HepG2 (cell line): ENCODE measurements at regions not wholly inside any gene's neighbourhood (a gene's known extent, or its start where the extent isn't known, plus 50 kb on each side); places are given as distances from the start of the nearest gene placed in this dataset.

Source experiments
- ATAC-seq: fragments of 200-7000 bp; cut with Tn5 transposase; 3 replicates; pipeline ENCODE4 v1.9.1; 2020; ENCODE audit warnings: mild to moderate bottlenecking, moderate library complexity
- BruUV-seq: library from RNA; stranded (reverse); fragments of 400-500 nt; replicated peaks from 2 replicates; lab custom pipeline; 2021; lab: Mats Ljungman, UMichigan
- CTCF ChIA-PET: fragments of 300-600 bp; formaldehyde crosslinking; extraction: SDS; loops from one replicate; lab custom pipeline; 2021; ENCODE audit warnings: low total read pairs, inconsistent platforms, low intra/inter-chr PET ratio; lab: Yijun Ruan, JAX
- POLR2A ChIA-PET: fragments of 350-600 bp; sonication (Branson Sonifier 250); formaldehyde crosslinking; loops from one replicate; lab custom pipeline; 2020; ENCODE audit warnings: antibody characterized with exemption, inconsistent platforms; lab: Yijun Ruan, JAX
- DNase-seq: peaks from one replicate; pipeline ENCODE4 v3.0.0-alpha.2; 2015; ENCODE audit warnings: low spot score
- FAIRE-seq: peaks from 3 replicates; lab custom pipeline; 2011; peaks lifted over from hg19 to GRCh38; lab: Jason Lieb, UNC
- H2AFZ ChIP-seq: one replicate; pipeline ENCODE4 v1.6.1; 2011; ENCODE audit warnings: low read length, inconsistent platforms
- H3K27ac ChIP-seq: fragments of 300-600 bp; 3 replicates; pipeline ENCODE4 v1.8.0; 2011; ENCODE audit warnings: mixed run types, mild to moderate bottlenecking, mixed read lengths, low read length, inconsistent platforms; ENCODE audit not compliant: insufficient read depth; ENCODE audit errors: extremely low read length
- H3K27me3 ChIP-seq, 2 experiments: fragments of 200-600 bp in 1 of 2; 2 replicates in 1 of 2; 3 replicates in 1 of 2; pipeline versions ENCODE4 v1.6.0 to v1.8.0; 2011; ENCODE audit warnings: low read length in 2 of 2, mild to moderate bottlenecking in 2 of 2, moderate library complexity in 2 of 2, inconsistent platforms in 1 of 2; ENCODE audit not compliant: insufficient read depth in 2 of 2, control insufficient read depth in 1 of 2
- H3K36me3 ChIP-seq, 2 experiments: fragments of 200-600 bp in 1 of 2; replicated peaks in 1 of 2; 2 replicates in 1 of 2; 3 replicates in 1 of 2; pipeline versions ENCODE4 v1.5.1 to v1.8.0; 2011; ENCODE audit warnings: low read length in 2 of 2, inconsistent platforms in 1 of 2; ENCODE audit not compliant: insufficient read depth in 2 of 2, control insufficient read depth in 1 of 2
- H3K4me1 ChIP-seq: 2 replicates; pipeline ENCODE4 v1.5.1; 2012; ENCODE audit warnings: low read length, inconsistent platforms; ENCODE audit not compliant: insufficient read depth
- H3K4me2 ChIP-seq: 2 replicates; pipeline ENCODE4 v1.6.0; 2011; ENCODE audit warnings: low read depth, low read length, inconsistent platforms
- H3K4me3 ChIP-seq, 3 experiments: fragments of 200-600 bp in 1 of 3; sonication (generic), shearing (Covaris generic) in 1 of 3; replicated peaks in 1 of 3; 2 replicates each; pipeline ENCODE4 v1.5.1; 2011 to 2016; ENCODE audit warnings: low read length in 3 of 3, inconsistent platforms in 2 of 3, low read depth in 2 of 3, mild to moderate bottlenecking in 2 of 3, control low read depth in 1 of 3, mixed read lengths in 1 of 3; ENCODE audit not compliant: insufficient read depth in 1 of 3
- H3K79me2 ChIP-seq: one replicate; pipeline ENCODE4 v1.6.1; 2011; ENCODE audit warnings: low read length, inconsistent platforms; ENCODE audit not compliant: insufficient read depth
- H3K9ac ChIP-seq: 2 replicates; pipeline ENCODE4 v1.6.0; 2011; ENCODE audit warnings: mild to moderate bottlenecking, low read depth, low read length, inconsistent platforms; ENCODE audit not compliant: insufficient read depth
- H3K9me3 ChIP-seq: 2 replicates; pipeline ENCODE4 v1.5.1; 2012; ENCODE audit warnings: mild to moderate bottlenecking, low read length
- H4K20me1 ChIP-seq: 2 replicates; pipeline ENCODE4 v1.6.0; 2011; ENCODE audit warnings: inconsistent platforms, mild to moderate bottlenecking, low read length, moderate library complexity; ENCODE audit not compliant: insufficient read depth
- AGO1 ChIP-seq: fragments of 200-400 bp; formaldehyde crosslinking; IDR thresholded peaks from 2 replicates; pipeline ENCODE4 v1.6.1; 2017; ENCODE audit warnings: mild to moderate bottlenecking, low read depth, low read length, moderate library complexity; ENCODE audit not compliant: poor library complexity, severe bottlenecking
- ERF ChIP-seq: IDR thresholded peaks from 2 replicates; pipeline ENCODE4 v1.6.1; 2018; ENCODE audit warnings: missing biosample characterization, missing genetic modification reagents
- HIC2 ChIP-seq: sonication (generic); formaldehyde crosslinking; IDR thresholded peaks from 2 replicates; pipeline ENCODE4 v1.9.0; 2022; ENCODE audit warnings: low read depth, missing genetic modification reagents
- HMG20B ChIP-seq: conservative IDR thresholded peaks from 2 replicates; pipeline ENCODE4 v1.6.1; 2016; ENCODE audit warnings: missing genetic modification reagents, missing compliant biosample characterization
- HNRNPK ChIP-seq: fragments of 200-400 bp; formaldehyde crosslinking; IDR thresholded peaks from 2 replicates; pipeline ENCODE4 v1.6.1; 2018; ENCODE audit warnings: low read length, low read depth, moderate library complexity, mild to moderate bottlenecking; ENCODE audit not compliant: poor library complexity, severe bottlenecking
- HOXD1 ChIP-seq: sonication (generic); formaldehyde crosslinking; IDR thresholded peaks from 2 replicates; pipeline ENCODE4 v1.5.0; 2020; ENCODE audit warnings: missing genetic modification reagents
- RNF2 ChIP-seq: fragments of 450-650 bp; conservative IDR thresholded peaks from 2 replicates; pipeline ENCODE4 v1.6.1; 2016; ENCODE audit warnings: low read depth
- SAFB2 ChIP-seq: sonication (generic); formaldehyde crosslinking; IDR thresholded peaks from 2 replicates; pipeline ENCODE4 v1.5.1; 2020; ENCODE audit warnings: missing genetic modification reagents, low read depth, mild to moderate bottlenecking, borderline replicate concordance
- SATB2 ChIP-seq: sonication (generic); formaldehyde crosslinking; IDR thresholded peaks from 2 replicates; pipeline ENCODE4 v1.5.0; 2020; ENCODE audit warnings: missing genetic modification reagents
- SKI ChIP-seq: fragments of 450-650 bp; IDR thresholded peaks from one replicate; pipeline ENCODE4 v1.6.1; 2018; ENCODE audit warnings: mild to moderate bottlenecking; ENCODE audit not compliant: partially characterized antibody
- ZBTB33 ChIP-seq: sonication (generic); formaldehyde crosslinking; IDR thresholded peaks from 2 replicates; pipeline ENCODE4 v1.4.0; 2020; ENCODE audit warnings: missing genetic modification reagents
- ZNF468 ChIP-seq: sonication (generic); formaldehyde crosslinking; IDR thresholded peaks from 2 replicates; pipeline ENCODE4 v1.8.0; 2022; ENCODE audit warnings: mild to moderate bottlenecking, moderate library complexity, missing genetic modification reagents
- ZNF557 ChIP-seq: sonication (generic); formaldehyde crosslinking; IDR thresholded peaks from 2 replicates; pipeline ENCODE4 v1.4.0; 2020; ENCODE audit warnings: missing genetic modification reagents
- in situ Hi-C: cut with HindIII; loops from 2 replicates; pipeline ENCODE4 v1.10.0; 2017; ENCODE audit warnings: low pct_unique_long_range_greater_than_20kb; ENCODE audit not compliant: extremely low pct_ligation_motif_present
- intact Hi-C: fragments of 100-400 bp; cut with micrococcal nuclease; formaldehyde crosslinking; loops from one replicate; pipeline ENCODE4 v1.10.0; 2022; ENCODE audit not compliant: unreplicated experiment
- TF ChIP-seq, protein P1 (sequence below): sonication (generic); formaldehyde crosslinking; IDR thresholded peaks from 2 replicates; pipeline ENCODE4 v1.5.0; 2020; ENCODE audit warnings: missing genetic modification reagents
- TF ChIP-seq, protein P2 (sequence below): IDR thresholded peaks from 2 replicates; pipeline ENCODE4 v1.6.1; 2016; ENCODE audit warnings: low read depth, missing genetic modification reagents, missing compliant biosample characterization
- TF ChIP-seq, protein P3 (sequence below): sonication (generic); formaldehyde crosslinking; IDR thresholded peaks from 2 replicates; pipeline ENCODE4 v1.4.0; 2020; ENCODE audit warnings: mild to moderate bottlenecking, missing genetic modification reagents

DNA sequence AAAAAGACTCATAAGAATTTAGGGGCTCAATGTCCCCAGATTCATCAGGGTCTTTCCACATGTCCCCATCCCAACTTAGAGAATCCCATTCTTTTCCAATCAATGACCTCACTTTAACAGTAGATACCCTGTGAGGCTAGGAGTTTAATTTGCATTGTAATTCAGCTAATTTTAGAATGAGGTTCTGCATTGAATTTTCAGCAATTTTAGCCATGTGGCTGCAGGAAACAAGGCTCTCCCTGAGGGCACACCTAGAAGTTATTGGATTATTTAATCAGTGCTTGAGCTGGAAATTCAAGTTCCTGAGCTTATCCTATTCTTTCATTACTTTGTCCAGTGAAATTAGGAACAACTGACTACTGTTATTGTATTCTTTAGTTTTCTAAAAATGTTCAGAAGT lies 433.8 kb downstream of the ADAMTS20 start:
- H3K4me1 ChIP-seq = no peaks in the 10 kb centered on the region
- no peak for FAIRE-seq
- ATAC-seq = no peak
- in situ Hi-C loops = no loop called here
- H3K27me3 ChIP-seq = no peaks in the 10 kb centered on the region
- TF ChIP-seq SKI (no peak), SATB2 (CRISPR knock-in tag) (no peak), HMG20B (CRISPR knock-in tag) (no peak), ZBTB33 (CRISPR knock-in tag) (no peak), HOXD1 (no peak), ERF (no peak), AGO1 (no peak), SAFB2 (CRISPR knock-in tag) (no peak), HNRNPK (no peak), HIC2 (CRISPR knock-in tag) (no peak), RNF2 (no peak), ZNF468 (CRISPR knock-in tag) (no peak), ZNF557 (CRISPR knock-in tag) (no peak)
- TF ChIP-seq, protein P1, sequence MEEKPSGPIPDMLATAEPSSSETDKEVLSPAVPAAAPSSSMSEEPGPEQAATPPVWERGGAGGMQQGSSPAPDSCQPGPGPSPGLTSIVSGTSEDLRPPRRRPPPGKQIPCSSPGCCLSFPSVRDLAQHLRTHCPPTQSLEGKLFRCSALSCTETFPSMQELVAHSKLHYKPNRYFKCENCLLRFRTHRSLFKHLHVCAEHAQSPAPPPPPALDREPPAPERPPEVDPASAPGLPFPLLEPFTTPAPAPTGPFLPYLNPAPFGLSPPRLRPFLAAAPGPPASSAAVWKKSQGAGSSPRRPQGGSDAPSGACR = no peak
- TF ChIP-seq, protein P2, sequence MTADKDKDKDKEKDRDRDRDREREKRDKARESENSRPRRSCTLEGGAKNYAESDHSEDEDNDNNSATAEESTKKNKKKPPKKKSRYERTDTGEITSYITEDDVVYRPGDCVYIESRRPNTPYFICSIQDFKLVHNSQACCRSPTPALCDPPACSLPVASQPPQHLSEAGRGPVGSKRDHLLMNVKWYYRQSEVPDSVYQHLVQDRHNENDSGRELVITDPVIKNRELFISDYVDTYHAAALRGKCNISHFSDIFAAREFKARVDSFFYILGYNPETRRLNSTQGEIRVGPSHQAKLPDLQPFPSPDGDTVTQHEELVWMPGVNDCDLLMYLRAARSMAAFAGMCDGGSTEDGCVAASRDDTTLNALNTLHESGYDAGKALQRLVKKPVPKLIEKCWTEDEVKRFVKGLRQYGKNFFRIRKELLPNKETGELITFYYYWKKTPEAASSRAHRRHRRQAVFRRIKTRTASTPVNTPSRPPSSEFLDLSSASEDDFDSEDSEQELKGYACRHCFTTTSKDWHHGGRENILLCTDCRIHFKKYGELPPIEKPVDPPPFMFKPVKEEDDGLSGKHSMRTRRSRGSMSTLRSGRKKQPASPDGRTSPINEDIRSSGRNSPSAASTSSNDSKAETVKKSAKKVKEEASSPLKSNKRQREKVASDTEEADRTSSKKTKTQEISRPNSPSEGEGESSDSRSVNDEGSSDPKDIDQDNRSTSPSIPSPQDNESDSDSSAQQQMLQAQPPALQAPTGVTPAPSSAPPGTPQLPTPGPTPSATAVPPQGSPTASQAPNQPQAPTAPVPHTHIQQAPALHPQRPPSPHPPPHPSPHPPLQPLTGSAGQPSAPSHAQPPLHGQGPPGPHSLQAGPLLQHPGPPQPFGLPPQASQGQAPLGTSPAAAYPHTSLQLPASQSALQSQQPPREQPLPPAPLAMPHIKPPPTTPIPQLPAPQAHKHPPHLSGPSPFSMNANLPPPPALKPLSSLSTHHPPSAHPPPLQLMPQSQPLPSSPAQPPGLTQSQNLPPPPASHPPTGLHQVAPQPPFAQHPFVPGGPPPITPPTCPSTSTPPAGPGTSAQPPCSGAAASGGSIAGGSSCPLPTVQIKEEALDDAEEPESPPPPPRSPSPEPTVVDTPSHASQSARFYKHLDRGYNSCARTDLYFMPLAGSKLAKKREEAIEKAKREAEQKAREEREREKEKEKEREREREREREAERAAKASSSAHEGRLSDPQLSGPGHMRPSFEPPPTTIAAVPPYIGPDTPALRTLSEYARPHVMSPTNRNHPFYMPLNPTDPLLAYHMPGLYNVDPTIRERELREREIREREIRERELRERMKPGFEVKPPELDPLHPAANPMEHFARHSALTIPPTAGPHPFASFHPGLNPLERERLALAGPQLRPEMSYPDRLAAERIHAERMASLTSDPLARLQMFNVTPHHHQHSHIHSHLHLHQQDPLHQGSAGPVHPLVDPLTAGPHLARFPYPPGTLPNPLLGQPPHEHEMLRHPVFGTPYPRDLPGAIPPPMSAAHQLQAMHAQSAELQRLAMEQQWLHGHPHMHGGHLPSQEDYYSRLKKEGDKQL = no peak
- TF ChIP-seq, protein P3, sequence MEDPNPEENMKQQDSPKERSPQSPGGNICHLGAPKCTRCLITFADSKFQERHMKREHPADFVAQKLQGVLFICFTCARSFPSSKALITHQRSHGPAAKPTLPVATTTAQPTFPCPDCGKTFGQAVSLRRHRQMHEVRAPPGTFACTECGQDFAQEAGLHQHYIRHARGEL (CRISPR knock-in tag) = no peak
- no peak overlapping the region for H3K9ac ChIP-seq
- no peak overlapping the region for H3K4me3 ChIP-seq
- no TSS peak for BruUV-seq
- DNase-seq = no peak
- no peak overlapping the region for H2AFZ ChIP-seq
- H3K79me2 ChIP-seq = no peaks in the 10 kb centered on the region
- H3K9me3 ChIP-seq = no peaks in the 10 kb centered on the region
- no peaks in the 10 kb centered on the region for H4K20me1 ChIP-seq
- intact Hi-C loops = no loop called here
- no peak overlapping the region for H3K27ac ChIP-seq
- no peak overlapping the region for H3K4me2 ChIP-seq
- CTCF ChIA-PET = no interaction called here
- no peaks in the 10 kb centered on the region for H3K36me3 ChIP-seq
- POLR2A ChIA-PET = no interaction called here
